ENCODE measurements at regions not wholly inside any gene's neighbourhood (a gene's known extent, or its start where the extent isn't known, plus 50 kb on each side); places are given as distances from the start of the nearest gene placed in this dataset.

DNA sequence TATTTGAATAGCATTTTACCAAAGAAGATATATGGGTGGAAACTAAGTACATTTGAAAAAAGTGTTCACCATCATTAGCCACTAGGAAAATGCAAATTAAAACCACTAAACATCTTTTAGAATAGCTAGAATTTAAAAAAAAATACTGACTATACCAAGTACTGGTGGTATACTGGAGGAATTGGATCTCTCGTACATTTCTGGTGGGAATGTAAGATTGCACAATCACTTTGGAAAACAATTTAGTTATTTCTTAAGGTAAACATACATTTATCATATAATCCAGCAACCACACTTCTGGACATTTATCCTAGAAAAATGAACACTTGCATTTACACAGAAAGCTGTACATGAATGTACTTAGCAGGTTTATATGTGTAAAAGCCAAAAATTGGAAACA, 303.5 kb downstream of the MID1IP1 start:
- Mint-ChIP-seq H3K9me3 (no peaks in the 10 kb centered on the region), H3K4me1 (ENCODE audit: low read depth) (no peaks in the 10 kb centered on the region), H3K36me3 (ENCODE audit: low read depth) (no peaks in the 10 kb centered on the region), H3K27ac (no peak overlapping the region), H3K4me3 (no peak overlapping the region), H3K27me3 (ENCODE audit: insufficient read depth) (no peaks in the 10 kb centered on the region)
- no peak for DNase-seq
- TF ChIP-seq, protein P1, sequence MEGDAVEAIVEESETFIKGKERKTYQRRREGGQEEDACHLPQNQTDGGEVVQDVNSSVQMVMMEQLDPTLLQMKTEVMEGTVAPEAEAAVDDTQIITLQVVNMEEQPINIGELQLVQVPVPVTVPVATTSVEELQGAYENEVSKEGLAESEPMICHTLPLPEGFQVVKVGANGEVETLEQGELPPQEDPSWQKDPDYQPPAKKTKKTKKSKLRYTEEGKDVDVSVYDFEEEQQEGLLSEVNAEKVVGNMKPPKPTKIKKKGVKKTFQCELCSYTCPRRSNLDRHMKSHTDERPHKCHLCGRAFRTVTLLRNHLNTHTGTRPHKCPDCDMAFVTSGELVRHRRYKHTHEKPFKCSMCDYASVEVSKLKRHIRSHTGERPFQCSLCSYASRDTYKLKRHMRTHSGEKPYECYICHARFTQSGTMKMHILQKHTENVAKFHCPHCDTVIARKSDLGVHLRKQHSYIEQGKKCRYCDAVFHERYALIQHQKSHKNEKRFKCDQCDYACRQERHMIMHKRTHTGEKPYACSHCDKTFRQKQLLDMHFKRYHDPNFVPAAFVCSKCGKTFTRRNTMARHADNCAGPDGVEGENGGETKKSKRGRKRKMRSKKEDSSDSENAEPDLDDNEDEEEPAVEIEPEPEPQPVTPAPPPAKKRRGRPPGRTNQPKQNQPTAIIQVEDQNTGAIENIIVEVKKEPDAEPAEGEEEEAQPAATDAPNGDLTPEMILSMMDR (IDR thresholded peaks at IDR 0.05) = no peak

DNA sequence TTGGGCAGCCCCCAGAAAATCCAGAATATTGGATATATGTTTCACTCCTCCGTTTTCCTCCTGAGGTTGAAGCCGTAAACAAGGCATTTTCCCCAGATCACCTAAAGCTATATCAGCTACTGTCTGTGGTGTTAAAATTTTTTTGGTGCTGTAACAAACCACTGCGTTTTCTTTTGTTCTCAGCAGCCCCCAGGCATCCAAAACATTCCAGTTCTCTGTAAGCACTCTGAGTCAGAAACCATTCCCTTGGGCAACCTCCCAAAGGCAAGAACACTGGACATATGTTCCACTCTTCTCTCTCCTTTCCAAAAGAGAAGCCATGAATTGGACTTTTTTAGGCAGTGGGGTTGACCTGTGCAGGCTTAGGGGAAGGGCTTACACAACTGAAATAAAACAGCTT, 310.9 kb downstream of the MID1IP1 start:
- H3K36me3 Mint-ChIP-seq (ENCODE audit: low read depth) = no peaks in the 10 kb centered on the region
- no peak overlapping the region for H3K27ac Mint-ChIP-seq
- H3K4me3 Mint-ChIP-seq = no peak overlapping the region
- DNase-seq = no peak
- TF ChIP-seq, protein P1 (IDR thresholded peaks at IDR 0.05) = no peak
- H3K9me3 Mint-ChIP-seq = 0 out of 2 replicates have a peak, but pooled peaks cover 4% of the 10 kb centered on the region
- H3K4me1 Mint-ChIP-seq (ENCODE audit: low read depth) = no peaks in the 10 kb centered on the region
- no peaks in the 10 kb centered on the region for H3K27me3 Mint-ChIP-seq (ENCODE audit: insufficient read depth)

DNA sequence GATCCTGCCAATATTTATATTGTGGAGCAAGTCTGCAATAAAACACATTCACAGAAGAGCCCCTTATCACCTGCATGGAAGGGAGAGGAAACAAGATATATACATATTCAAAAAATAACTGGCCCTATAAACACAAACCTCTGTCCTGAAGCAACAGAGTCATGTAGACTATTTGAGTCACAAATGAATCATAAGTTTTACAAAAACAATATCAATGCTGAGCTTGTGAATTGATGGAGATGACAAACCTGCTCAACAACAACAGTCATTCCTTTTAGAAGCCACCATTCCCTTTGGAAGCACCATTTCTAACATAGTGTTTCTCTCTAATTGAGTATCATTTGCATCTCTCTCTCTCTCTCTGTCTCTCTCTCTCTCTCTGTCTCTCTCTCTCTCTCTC, 313.9 kb downstream of the MID1IP1 start:
- DNase-seq = no peak
- no peaks in the 10 kb centered on the region for H3K36me3 Mint-ChIP-seq (ENCODE audit: low read depth)
- H3K4me1 Mint-ChIP-seq (ENCODE audit: low read depth) = no peaks in the 10 kb centered on the region
- no peak overlapping the region for H3K4me3 Mint-ChIP-seq
- no peak overlapping the region for H3K27ac Mint-ChIP-seq
- TF ChIP-seq, protein P1 (IDR thresholded peaks at IDR 0.05) = no peak
- 0 out of 2 replicates have a peak, but pooled peaks cover 4% of the 10 kb centered on the region for H3K9me3 Mint-ChIP-seq
- H3K27me3 Mint-ChIP-seq (ENCODE audit: insufficient read depth) = no peaks in the 10 kb centered on the region; the same call in 1 of the 2 replicates

DNA sequence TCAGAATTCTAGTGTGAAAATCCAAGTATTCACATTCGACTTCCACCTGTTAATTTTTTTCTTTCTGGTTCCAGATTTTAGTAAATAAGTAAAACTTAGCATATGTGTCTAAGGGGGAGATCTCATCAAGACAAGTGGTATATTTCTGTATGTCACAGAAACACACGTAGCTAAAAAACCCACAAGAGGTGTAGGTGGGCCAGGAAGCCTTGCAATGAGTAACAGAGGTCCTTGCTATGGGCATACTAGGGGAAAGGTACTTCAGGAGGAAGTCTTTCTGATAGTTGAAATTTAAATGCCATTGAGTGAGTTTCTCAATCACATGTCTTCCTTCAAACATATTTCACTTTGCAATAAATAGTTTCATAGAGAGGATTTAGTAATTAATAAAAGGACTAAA, 315.8 kb downstream of the MID1IP1 start:
- DNase-seq = no peak
- no peaks in the 10 kb centered on the region for H3K36me3 Mint-ChIP-seq (ENCODE audit: low read depth)
- H3K27ac Mint-ChIP-seq = no peak overlapping the region
- H3K4me3 Mint-ChIP-seq = no peak overlapping the region
- H3K9me3 Mint-ChIP-seq = no peaks in the 10 kb centered on the region
- no peaks in the 10 kb centered on the region for H3K4me1 Mint-ChIP-seq (ENCODE audit: low read depth)
- TF ChIP-seq, protein P1 (IDR thresholded peaks at IDR 0.05) = no peak
- H3K27me3 Mint-ChIP-seq (ENCODE audit: insufficient read depth) = no peaks in the 10 kb centered on the region; the same call in 1 of the 2 replicates

DNA sequence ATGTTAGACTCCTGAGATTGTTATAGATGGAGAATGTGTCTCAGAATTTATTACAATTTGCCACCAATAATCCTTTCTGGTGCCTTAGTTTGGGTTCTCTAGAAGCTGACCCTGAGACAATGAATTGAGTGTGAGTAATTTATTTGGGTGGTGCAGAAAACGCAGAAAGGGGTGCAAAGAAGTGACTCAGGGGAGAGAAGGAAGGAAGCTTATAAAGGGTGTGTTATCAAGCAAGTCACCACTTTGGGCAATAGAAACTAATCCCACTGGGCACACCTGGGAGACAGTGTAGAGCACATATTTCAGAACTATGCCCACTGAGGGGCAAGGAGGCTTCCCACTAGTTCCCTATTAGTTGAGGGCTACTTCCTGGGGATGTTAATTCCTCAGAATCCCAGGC, 320.6 kb downstream of the MID1IP1 start:
- TF ChIP-seq, protein P1 (IDR thresholded peaks at IDR 0.05) = no peak
- Mint-ChIP-seq H3K4me1 (ENCODE audit: low read depth) (no peaks in the 10 kb centered on the region), H3K27me3 (ENCODE audit: insufficient read depth) (peaks cover 2% of the 10 kb centered on the region), H3K4me3 (no peak overlapping the region), H3K36me3 (ENCODE audit: low read depth) (no peaks in the 10 kb centered on the region), H3K27ac (no peak overlapping the region), H3K9me3 (no peaks in the 10 kb centered on the region)
- DNase-seq = no peak

DNA sequence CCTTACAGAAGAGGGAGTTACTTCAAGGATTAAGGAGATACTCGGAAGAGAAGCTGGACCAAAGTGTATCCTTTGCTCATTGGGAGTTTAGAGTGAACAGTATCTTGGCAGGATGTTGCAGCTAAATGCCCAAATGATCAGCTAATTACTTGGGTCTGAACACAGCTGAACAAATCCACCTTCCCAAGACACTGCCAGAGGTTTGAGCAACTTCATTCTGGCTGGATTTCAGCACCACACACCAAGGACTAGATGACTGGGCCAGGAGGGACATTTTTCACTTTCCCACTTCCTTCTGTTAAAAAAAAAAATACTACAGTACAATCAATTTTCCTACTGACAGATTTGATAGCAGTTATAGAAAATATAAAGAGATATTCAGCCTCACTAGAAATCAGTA, 324.6 kb downstream of the MID1IP1 start:
- H3K9me3 Mint-ChIP-seq = no peaks in the 10 kb centered on the region
- no peak for DNase-seq
- peaks cover 2% of the 10 kb centered on the region for H3K27me3 Mint-ChIP-seq (ENCODE audit: insufficient read depth)
- H3K36me3 Mint-ChIP-seq (ENCODE audit: low read depth) = no peaks in the 10 kb centered on the region
- H3K27ac Mint-ChIP-seq = no peak overlapping the region
- no peak overlapping the region for H3K4me3 Mint-ChIP-seq
- no peaks in the 10 kb centered on the region for H3K4me1 Mint-ChIP-seq (ENCODE audit: low read depth)
- TF ChIP-seq, protein P1 (IDR thresholded peaks at IDR 0.05) = no peak

All from HFFc6 (cell line).